Calu3 (cell line): ENCODE measurements at regions not wholly inside any gene's neighbourhood (a gene's known extent, or its start where the extent isn't known, plus 50 kb on each side); places are given as distances from the start of the nearest gene placed in this dataset.
"Not testable (repeated sequence)": the region's sequence is repeated elsewhere in the genome, so short reads cannot be mapped to it uniquely, and the experiment has no call there.

Experiments
- BruUV-seq: library from RNA; stranded (reverse); fragments of 400-500 nt; replicated peaks from 2 replicates; lab custom pipeline; 2021; lab: Mats Ljungman, UMichigan
- CTCF ChIA-PET: fragments of 300-600 bp; sonication (Branson Sonifier 250); formaldehyde crosslinking; loops from one replicate; lab custom pipeline; 2022; ENCODE audit warnings: antibody characterized with exemption; lab: Charles Lee
- DNase-seq: peaks from one replicate; pipeline ENCODE4 v3.0.0; 2022
- H3K27ac Mint-ChIP-seq: one replicate; pipeline ENCODE4 v1.8.0; 2022; ENCODE audit warnings: mixed read lengths; ENCODE audit not compliant: unreplicated experiment
- H3K27me3 Mint-ChIP-seq: one replicate; pipeline ENCODE4 v1.8.0; 2022; ENCODE audit warnings: mixed read lengths; ENCODE audit not compliant: unreplicated experiment
- H3K36me3 Mint-ChIP-seq: one replicate; pipeline ENCODE4 v1.8.0; 2022; ENCODE audit warnings: mild to moderate bottlenecking, moderate library complexity, mixed read lengths; ENCODE audit not compliant: insufficient read depth, unreplicated experiment
- H3K4me1 Mint-ChIP-seq: one replicate; pipeline ENCODE4 v1.8.0; 2022; ENCODE audit warnings: mild to moderate bottlenecking, low read depth, mixed read lengths; ENCODE audit not compliant: unreplicated experiment
- H3K4me3 Mint-ChIP-seq: one replicate; pipeline ENCODE4 v1.8.0; 2022; ENCODE audit warnings: mild to moderate bottlenecking, low read depth, moderate library complexity, mixed read lengths; ENCODE audit not compliant: unreplicated experiment
- H3K9me3 Mint-ChIP-seq: one replicate; pipeline ENCODE4 v1.8.0; 2022; ENCODE audit warnings: low read depth, mixed read lengths; ENCODE audit not compliant: unreplicated experiment
- CTCF ChIP-seq: fragments of 200-600 bp; IDR thresholded peaks from one replicate; pipeline ENCODE4 v1.8.0; 2022; ENCODE audit warnings: antibody characterized with exemption; ENCODE audit not compliant: unreplicated experiment
- intact Hi-C: fragments of 100-400 bp; cut with micrococcal nuclease; formaldehyde crosslinking; loops from one replicate; pipeline ENCODE4 v1.10.0; 2022; ENCODE audit not compliant: unreplicated experiment

- DNase-seq, result no peak
- no peak for TF ChIP-seq CTCF
- Mint-ChIP-seq H3K36me3 (no peaks in the 10 kb centered on the region), H3K9me3 (no peaks in the 10 kb centered on the region), H3K4me1 (no peaks in the 10 kb centered on the region), H3K27ac (no peak overlapping the region), H3K27me3 (no peaks in the 10 kb centered on the region), H3K4me3 (no peak overlapping the region)
- CTCF ChIA-PET, result no interaction called here
- BruUV-seq, result no TSS peak
- intact Hi-C loops, result no loop called here
Measured at GRCh38 chr2:195105581-195105980, 551.4 kb upstream of the SLC39A10 start.

GRCh38 chr2:195094330-195094729 lies 562.7 kb upstream of the SLC39A10 start:
- Mint-ChIP-seq H3K4me1 (no peaks in the 10 kb centered on the region), H3K27ac (no peak overlapping the region), H3K36me3 (no peaks in the 10 kb centered on the region), H3K4me3 (no peak overlapping the region), H3K27me3 (no peaks in the 10 kb centered on the region), H3K9me3 (no peaks in the 10 kb centered on the region)
- no peak for TF ChIP-seq CTCF
- no peak for DNase-seq
- BruUV-seq, result no TSS peak
- CTCF ChIA-PET, result no interaction called here
- intact Hi-C loops, result no loop called here

GRCh38 chr2:195092341-195092740 lies 564.7 kb upstream of the SLC39A10 start:
- DNase-seq, result no peak
- no peaks in the 10 kb centered on the region for H3K9me3 Mint-ChIP-seq
- intact Hi-C loops, result no loop called here
- BruUV-seq, result no TSS peak
- no peaks in the 10 kb centered on the region for H3K4me1 Mint-ChIP-seq
- TF ChIP-seq CTCF, result no peak
- H3K27me3 Mint-ChIP-seq, result no peaks in the 10 kb centered on the region
- no peak overlapping the region for H3K4me3 Mint-ChIP-seq
- CTCF ChIA-PET, result interaction anchor here (0.6 kb wide), 2 partner anchors 8 to 71 kb away, joined by 3 to 5 read pairs; no protein-coding TSS in a partner anchor
- no peak overlapping the region for H3K27ac Mint-ChIP-seq
- no peaks in the 10 kb centered on the region for H3K36me3 Mint-ChIP-seq

GRCh38 chr2:195072806-195073205 lies 584.2 kb upstream of the SLC39A10 start:
- H3K4me3 Mint-ChIP-seq, H3K4me1 Mint-ChIP-seq, H3K36me3 Mint-ChIP-seq, H3K9me3 Mint-ChIP-seq, BruUV-seq, H3K27me3 Mint-ChIP-seq, H3K27ac Mint-ChIP-seq, DNase-seq, intact Hi-C loops, CTCF ChIA-PET: not testable (repeated sequence)

- Mint-ChIP-seq H3K36me3 (no peaks in the 10 kb centered on the region), H3K4me3 (no peak overlapping the region)
Measured at GRCh38 chr2:195057001-195057400, 600.0 kb upstream of the SLC39A10 start.

More at GRCh38 chr2:195057001-195057400, 600.0 kb upstream of the SLC39A10 start:
- BruUV-seq, result no TSS peak
- H3K27me3 Mint-ChIP-seq, result no peaks in the 10 kb centered on the region
- H3K9me3 Mint-ChIP-seq, result no peaks in the 10 kb centered on the region
- H3K4me1 Mint-ChIP-seq, result no peaks in the 10 kb centered on the region
- intact Hi-C loops, result no loop called here
- no peak overlapping the region for H3K27ac Mint-ChIP-seq
- no peak for TF ChIP-seq CTCF
- CTCF ChIA-PET, result no interaction called here
- no peak for DNase-seq
